ENCODE measurements at regions not wholly inside any gene's neighbourhood (a gene's known extent, or its start where the extent isn't known, plus 50 kb on each side); places are given as distances from the start of the nearest gene placed in this dataset.

DNA sequence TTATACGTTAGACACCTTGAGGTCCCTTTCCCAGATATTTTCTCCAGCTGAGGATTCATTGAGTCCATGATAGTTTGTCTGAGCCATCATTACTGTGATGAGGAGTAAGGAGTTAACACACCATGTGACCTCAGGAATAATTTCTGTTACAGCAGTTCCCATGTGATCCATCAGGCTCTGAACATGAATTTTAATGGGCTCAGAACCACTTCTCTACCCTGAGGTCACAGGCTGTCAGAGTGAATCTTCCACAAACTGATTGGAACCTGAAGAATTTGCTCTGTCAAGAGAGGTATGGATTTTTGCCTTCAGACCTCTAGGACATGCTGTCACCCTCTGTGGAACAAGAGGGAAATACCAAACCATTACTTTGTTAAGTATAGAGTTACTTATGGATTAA, 81.0 kb downstream of the NTMT2 start:
- no peaks in the 10 kb centered on the region for H3K27me3 Mint-ChIP-seq (ENCODE audit: low read depth)
- no peaks in the 10 kb centered on the region for H3K36me3 Mint-ChIP-seq (ENCODE audit: low read depth)
- H3K4me3 Mint-ChIP-seq: no peak overlapping the region
- H3K4me1 Mint-ChIP-seq: no peaks in the 10 kb centered on the region
- no peak for TF ChIP-seq CTCF (conservative IDR thresholded peaks at IDR 0.05)
- no peak overlapping the region for H3K27ac Mint-ChIP-seq (ENCODE audit: unreplicated experiment)
- no peaks in the 10 kb centered on the region for H3K9me3 Mint-ChIP-seq
- no peak for DNase-seq (ENCODE audit: low read depth, low spot score)

DNA sequence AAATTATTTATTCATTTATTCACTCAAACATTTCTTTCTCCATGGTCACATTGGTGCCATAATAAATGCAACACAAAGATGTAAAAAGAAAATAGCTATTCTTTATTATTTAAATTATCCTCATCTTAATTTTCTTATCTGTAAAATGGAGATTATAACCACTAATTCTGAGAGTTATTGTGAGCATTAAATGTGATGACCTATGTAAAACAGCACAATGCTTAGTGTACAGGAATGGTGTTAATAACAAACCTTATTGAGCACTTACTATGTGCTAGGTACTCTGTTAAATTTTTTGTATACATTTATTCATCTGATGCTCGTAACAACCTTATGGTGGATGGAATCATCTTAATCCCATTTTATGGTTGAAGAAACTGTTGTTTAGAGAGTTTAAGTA, 84.6 kb downstream of the NTMT2 start:
- no peak overlapping the region for H3K4me3 Mint-ChIP-seq
- no peaks in the 10 kb centered on the region for H3K27me3 Mint-ChIP-seq (ENCODE audit: low read depth)
- H3K27ac Mint-ChIP-seq (ENCODE audit: unreplicated experiment): no peak overlapping the region
- no peaks in the 10 kb centered on the region for H3K9me3 Mint-ChIP-seq
- no peaks in the 10 kb centered on the region for H3K36me3 Mint-ChIP-seq (ENCODE audit: low read depth)
- no peak for TF ChIP-seq CTCF (conservative IDR thresholded peaks at IDR 0.05)
- no peak for DNase-seq (ENCODE audit: low read depth, low spot score)
- no peaks in the 10 kb centered on the region for H3K4me1 Mint-ChIP-seq

- TF ChIP-seq CTCF (conservative IDR thresholded peaks at IDR 0.05): no peak
- DNase-seq (ENCODE audit: low read depth, low spot score): no peak
Observed at GRCh38 chr1:170231662-170232061, 85.9 kb downstream of the NTMT2 start.

DNA sequence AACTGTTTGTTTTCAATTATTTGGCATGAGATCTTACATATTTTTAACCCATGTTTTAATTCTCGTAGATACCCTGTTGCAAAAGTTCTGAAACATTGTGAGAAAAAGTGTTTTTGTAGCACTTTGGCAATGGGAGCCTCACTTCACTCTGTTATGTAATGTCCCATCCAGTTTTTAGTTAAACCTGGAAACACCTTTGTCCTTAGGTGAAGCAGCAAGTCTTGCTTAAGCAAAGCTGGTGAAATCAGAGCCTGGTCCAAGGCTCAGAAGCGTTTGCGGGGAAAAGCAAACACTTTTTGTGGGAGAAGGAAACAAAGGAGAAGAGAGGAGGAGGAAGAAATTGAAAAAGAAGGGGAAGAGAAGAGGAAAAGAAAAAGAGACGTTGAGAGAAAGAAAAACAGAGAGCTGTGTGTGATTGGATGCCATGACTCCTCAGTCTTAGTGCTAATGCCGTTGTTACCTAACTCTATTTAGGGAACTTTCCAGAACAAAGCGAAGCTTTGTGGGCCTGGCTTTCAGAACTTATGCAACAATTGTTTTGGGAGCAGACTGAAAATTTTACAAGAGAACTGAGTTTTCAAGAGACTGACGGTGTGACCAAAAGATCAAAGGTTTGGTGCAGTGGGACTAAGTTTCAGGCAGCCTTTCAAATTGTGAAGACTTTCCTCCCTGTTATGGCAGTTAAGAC, 93.1 kb downstream of the NTMT2 start:
- H3K9me3 Mint-ChIP-seq: no peaks in the 10 kb centered on the region
- no peak for DNase-seq (ENCODE audit: low read depth, low spot score)
- H3K36me3 Mint-ChIP-seq (ENCODE audit: low read depth): no peaks in the 10 kb centered on the region
- H3K27me3 Mint-ChIP-seq (ENCODE audit: low read depth): no peaks in the 10 kb centered on the region
- no peak overlapping the region for H3K4me3 Mint-ChIP-seq
- peaks cover 3% of the 10 kb centered on the region for H3K4me1 Mint-ChIP-seq
- no peak overlapping the region for H3K27ac Mint-ChIP-seq (ENCODE audit: unreplicated experiment)
- TF ChIP-seq CTCF (conservative IDR thresholded peaks at IDR 0.05): no peak

More at GRCh38 chr1:170231662-170232061, 85.9 kb downstream of the NTMT2 start:
- H3K9me3 Mint-ChIP-seq: no peaks in the 10 kb centered on the region
- no peak overlapping the region for H3K4me3 Mint-ChIP-seq
- H3K4me1 Mint-ChIP-seq: no peaks in the 10 kb centered on the region
- no peaks in the 10 kb centered on the region for H3K27me3 Mint-ChIP-seq (ENCODE audit: low read depth)
- H3K27ac Mint-ChIP-seq (ENCODE audit: unreplicated experiment): no peak overlapping the region
- H3K36me3 Mint-ChIP-seq (ENCODE audit: low read depth): no peaks in the 10 kb centered on the region

GRCh38 chr1:170239445-170239844, 93.7 kb downstream of the NTMT2 start:
- Mint-ChIP-seq H3K4me1 (peaks cover 3% of the 10 kb centered on the region), H3K36me3 (ENCODE audit: low read depth) (no peaks in the 10 kb centered on the region), H3K27ac (ENCODE audit: unreplicated experiment) (no peak overlapping the region), H3K9me3 (no peaks in the 10 kb centered on the region), H3K27me3 (ENCODE audit: low read depth) (no peaks in the 10 kb centered on the region), H3K4me3 (no peak overlapping the region)
- no peak for TF ChIP-seq CTCF (conservative IDR thresholded peaks at IDR 0.05)
- DNase-seq (ENCODE audit: low read depth, low spot score): no peak

Measured in neural crest cell (in vitro differentiated cells).